OCI-LY1 (cell line): ENCODE measurements at regions not wholly inside any gene's neighbourhood (a gene's known extent, or its start where the extent isn't known, plus 50 kb on each side); places are given as distances from the start of the nearest gene placed in this dataset.

Experiments used
- CTCF ChIP-seq: fragments of 200-600 bp; sonication (generic), shearing (Covaris generic); IDR thresholded peaks from 2 replicates; pipeline ENCODE4 v1.5.1; 2017; ENCODE audit warnings: mild to moderate bottlenecking, antibody characterized with exemption, low read length, moderate library complexity, mixed read lengths
- EZH2 ChIP-seq: fragments of 200-600 bp; sonication (generic), shearing (Covaris generic); IDR thresholded peaks from 2 replicates; pipeline ENCODE4 v1.8.0; 2017; ENCODE audit warnings: borderline replicate concordance, mixed run types, mild to moderate bottlenecking, antibody characterized with exemption, low read length, moderate library complexity, mixed read lengths

- TF ChIP-seq CTCF (no peak), EZH2 (no peak)
Observed at GRCh38 chr11:71136095-71136845, 116.1 kb downstream of the SHANK2 start.
